IMR-90 (cell line): ENCODE measurements at regions not wholly inside any gene's neighbourhood (a gene's known extent, or its start where the extent isn't known, plus 50 kb on each side); places are given as distances from the start of the nearest gene placed in this dataset.

Experiments
- ATAC-seq: fragments of 200-7000 bp; cut with Tn5 transposase; 2 replicates; pipeline ENCODE4 v1.9.1; 2020; ENCODE audit warnings: low read depth, mild to moderate bottlenecking, moderate library complexity
- BruUV-seq: library from RNA; stranded (reverse); fragments of 400-500 nt; replicated peaks from 2 replicates; lab custom pipeline; 2021; lab: Mats Ljungman, UMichigan
- CTCF ChIA-PET: fragments of 300-600 bp; formaldehyde crosslinking; extraction: SDS; loops from one replicate; lab custom pipeline; 2021; ENCODE audit warnings: antibody characterized with exemption; lab: Yijun Ruan, JAX
- POLR2A ChIA-PET: fragments of 300-600 bp; sonication (Branson Sonifier 250); formaldehyde crosslinking; loops from one replicate; lab custom pipeline; 2022; ENCODE audit warnings: antibody characterized with exemption; ENCODE audit not compliant: unreplicated experiment; lab: Charles Lee
- DNase-seq: peaks from one replicate; pipeline ENCODE4 v3.0.0; 2013
- H2AFZ ChIP-seq: replicated peaks from 2 replicates; pipeline ENCODE3; 2013; ENCODE audit warnings: low read length, mild to moderate bottlenecking; ENCODE audit not compliant: poor library complexity
- H2AK5ac ChIP-seq: 2 replicates; pipeline ENCODE4 v1.6.1; 2013; ENCODE audit warnings: low read depth, low read length, inconsistent platforms
- H2AK9ac ChIP-seq: replicated peaks from 2 replicates; pipeline ENCODE3; 2013; ENCODE audit warnings: mild to moderate bottlenecking, low read depth, low read length, moderate library complexity; ENCODE audit not compliant: poor library complexity
- H2BK120ac ChIP-seq: 2 replicates; pipeline ENCODE4 v1.6.1; 2013; ENCODE audit warnings: low read depth, low read length, inconsistent platforms
- H2BK15ac ChIP-seq: 3 replicates; pipeline ENCODE4 v1.6.1; 2013; ENCODE audit warnings: low read depth, low read length, inconsistent platforms
- H2BK20ac ChIP-seq: 2 replicates; pipeline ENCODE4 v1.6.1; 2013; ENCODE audit warnings: low read depth, mild to moderate bottlenecking, inconsistent platforms, low read length, moderate library complexity
- H2BK5ac ChIP-seq: 2 replicates; pipeline ENCODE4 v1.6.1; 2013; ENCODE audit warnings: mild to moderate bottlenecking, low read depth, low read length, inconsistent platforms; ENCODE audit not compliant: poor library complexity, severe bottlenecking
- H3K14ac ChIP-seq: replicated peaks from 2 replicates; pipeline ENCODE4 v1.6.1; 2013; ENCODE audit warnings: low read depth, low read length, inconsistent platforms
- H3K18ac ChIP-seq: 2 replicates; pipeline ENCODE4 v1.6.1; 2013; ENCODE audit warnings: low read depth, low read length, control low read depth
- H3K23ac ChIP-seq: 2 replicates; pipeline ENCODE4 v1.6.1; 2013; ENCODE audit warnings: low read depth, low read length, inconsistent platforms
- H3K27ac ChIP-seq: 2 replicates; pipeline ENCODE4 v1.5.1; 2013; ENCODE audit warnings: mild to moderate bottlenecking, control low read depth, low read length; ENCODE audit not compliant: insufficient read depth
- H3K27me3 ChIP-seq: 2 replicates; pipeline ENCODE4 v1.6.1; 2013; ENCODE audit warnings: low read length; ENCODE audit not compliant: control insufficient read depth, insufficient read depth
- H3K36me3 ChIP-seq: 2 replicates; pipeline ENCODE4 v1.6.1; 2013; ENCODE audit warnings: low read length, mixed read lengths; ENCODE audit not compliant: control insufficient read depth, insufficient read depth
- H3K4ac ChIP-seq: 2 replicates; pipeline ENCODE4 v1.6.1; 2013; ENCODE audit warnings: low read depth, low read length, inconsistent platforms
- H3K4me1 ChIP-seq: 2 replicates; pipeline ENCODE4 v1.6.1; 2013; ENCODE audit warnings: low read length, mixed read lengths; ENCODE audit not compliant: control insufficient read depth, insufficient read depth
- H3K4me2 ChIP-seq: 2 replicates; pipeline ENCODE4 v1.6.1; 2013; ENCODE audit warnings: low read depth, mild to moderate bottlenecking, control low read depth, low read length, moderate library complexity
- H3K4me3 ChIP-seq: 2 replicates; pipeline ENCODE4 v1.5.1; 2013; ENCODE audit warnings: low read depth, mild to moderate bottlenecking, control low read depth, low read length, moderate library complexity; ENCODE audit not compliant: insufficient read depth
- H3K56ac ChIP-seq: 2 replicates; pipeline ENCODE4 v1.6.1; 2013; ENCODE audit warnings: low read length, inconsistent platforms; ENCODE audit not compliant: insufficient read depth; ENCODE audit errors: extremely low read depth
- H3K79me1 ChIP-seq, 2 experiments: 2 replicates each; pipeline ENCODE4 v1.6.1; 2013; ENCODE audit warnings: low read length in 2 of 2, inconsistent platforms in 1 of 2, low read depth in 1 of 2
- H3K9ac ChIP-seq: 2 replicates; pipeline ENCODE4 v1.6.1; 2013; ENCODE audit warnings: low read depth, low read length, control low read depth
- H3K9me1 ChIP-seq: 2 replicates; pipeline ENCODE4 v1.6.1; 2013; ENCODE audit warnings: low read length, inconsistent platforms; ENCODE audit not compliant: insufficient read depth
- H3K9me3 ChIP-seq: 2 replicates; pipeline ENCODE4 v1.6.1; 2013; ENCODE audit warnings: low read length; ENCODE audit not compliant: control insufficient read depth, insufficient read depth
- H4K20me1 ChIP-seq: 2 replicates; pipeline ENCODE4 v1.6.1; 2013; ENCODE audit warnings: low read length, inconsistent platforms; ENCODE audit not compliant: insufficient read depth
- H4K5ac ChIP-seq: 2 replicates; pipeline ENCODE4 v1.6.1; 2013; ENCODE audit warnings: mild to moderate bottlenecking, low read depth, low read length, control low read depth
- H4K8ac ChIP-seq, 2 experiments: 2 replicates each; pipeline ENCODE4 v1.6.1; 2013; ENCODE audit warnings: low read depth in 2 of 2, low read length in 2 of 2, control low read depth in 1 of 2, inconsistent platforms in 1 of 2
- H4K91ac ChIP-seq: 2 replicates; pipeline ENCODE4 v1.6.1; 2013; ENCODE audit warnings: low read depth, low read length, inconsistent platforms; ENCODE audit not compliant: insufficient read depth
- CTCF ChIP-seq: conservative IDR thresholded peaks from 2 replicates; pipeline ENCODE4 v1.5.1; 2012; ENCODE audit warnings: mild to moderate bottlenecking, low read depth, low read length, improper control_type of control experiment
- FOS ChIP-seq: fragments of 150-350 bp; IDR thresholded peaks from 2 replicates; pipeline ENCODE4 v1.6.1; 2016; ENCODE audit warnings: low read depth, low read length
- MAFK ChIP-seq: IDR thresholded peaks from 2 replicates; pipeline ENCODE4 v1.6.1; 2012; ENCODE audit warnings: low read depth, low read length, improper control_type of control experiment
- WGBS, 2 experiments: methylation state at CpG; one replicate each; pipeline versions ENCODE4 v1.1.5 to v1.1.7; 2013; ENCODE audit warnings: missing lambda C conversion rate in 2 of 2; ENCODE audit not compliant: insufficient read length in 1 of 2; ENCODE audit errors: extremely low coverage in 2 of 2; 5-methylcytosine and 5-hydroxymethylcytosine counted together
- dilution Hi-C: fragments of 300-500 bp; cut with HindIII; formaldehyde crosslinking; loops from one replicate; pipeline ENCODE4 v1.14.3; 2018; ENCODE audit warnings: low sequenced_read_pairs; ENCODE audit not compliant: unreplicated experiment
- in situ Hi-C: fragments of 300-500 bp; cut with MboI; formaldehyde crosslinking; loops from 3 replicates; pipeline ENCODE4 v1.14.3; 2019; ENCODE audit warnings: low sequenced_read_pairs, inconsistent platforms, mixed read lengths
- intact Hi-C: fragments of 100-400 bp; cut with micrococcal nuclease; formaldehyde crosslinking; loops from 2 replicates; pipeline ENCODE4 v1.10.0; 2022

GRCh38 chr12:125454786-125455480 is 389.7 kb downstream of the AACS start:
- 31% methylated on average over 3 of the region's 8 CpGs; no CpG with 5 or more reads in 1 of the 2 experiments for WGBS, 2 experiments
- no peaks in the 10 kb centered on the region for H3K4me1 ChIP-seq
- H3K9me1 ChIP-seq = no peaks in the 10 kb centered on the region
- H3K36me3 ChIP-seq = no peaks in the 10 kb centered on the region
- no TSS peak for BruUV-seq
- H2BK20ac ChIP-seq = no peak overlapping the region
- H3K4me3 ChIP-seq = no peak overlapping the region
- H2AK5ac ChIP-seq = no peak overlapping the region
- peaks cover 39% of the 10 kb centered on the region for H3K9me3 ChIP-seq
- no peak overlapping the region for H3K9ac ChIP-seq
- no peak overlapping the region for H2AFZ ChIP-seq
- H3K79me1 ChIP-seq = no peaks in the 10 kb centered on the region
- H3K18ac ChIP-seq = no peak overlapping the region
- no peak for ATAC-seq
- dilution Hi-C loops = no loop called here
- H3K27ac ChIP-seq = no peak overlapping the region
- H4K20me1 ChIP-seq = no peaks in the 10 kb centered on the region
- H2AK9ac ChIP-seq = no peak overlapping the region
- in situ Hi-C loops = no loop called here
- no peak overlapping the region for H3K23ac ChIP-seq
- TF ChIP-seq MAFK = no peak
- TF ChIP-seq FOS = no peak
- no peak for TF ChIP-seq CTCF
- no peak overlapping the region for H2BK120ac ChIP-seq
- no peak overlapping the region for H3K14ac ChIP-seq
- no peak overlapping the region for H2BK5ac ChIP-seq
- H4K91ac ChIP-seq = no peak overlapping the region
- H4K8ac ChIP-seq = no peak overlapping the region
- intact Hi-C loops = no loop called here
- H3K56ac ChIP-seq = no peak overlapping the region
- no peaks in the 10 kb centered on the region for H3K27me3 ChIP-seq
- POLR2A ChIA-PET = no interaction called here
- DNase-seq = no peak
- H3K4me2 ChIP-seq = no peak overlapping the region
- no peak overlapping the region for H4K5ac ChIP-seq
- CTCF ChIA-PET = interaction anchor here (0.7 kb wide), 1 partner anchor 274 kb away, joined by 3 read pairs; no protein-coding TSS in a partner anchor
- H2BK15ac ChIP-seq = no peak overlapping the region
- H3K4ac ChIP-seq = no peak overlapping the region
